ENCODE measurements at regions not wholly inside any gene's neighbourhood (a gene's known extent, or its start where the extent isn't known, plus 50 kb on each side); places are given as distances from the start of the nearest gene placed in this dataset.

- TF ChIP-seq CBX3 (IDR thresholded peaks at IDR 0.05; ENCODE audit: low read depth) (no peak), TCF7L2 (IDR thresholded peaks at IDR 0.05; ENCODE audit: borderline replicate concordance, extremely low read depth, insufficient read depth, insufficient read length) (no peak), ELF1 (IDR thresholded peaks at IDR 0.05; ENCODE audit: borderline replicate concordance, low read depth) (no peak), SP1 (IDR thresholded peaks at IDR 0.05; ENCODE audit: low read depth) (no peak), REST (IDR thresholded peaks at IDR 0.05; ENCODE audit: low read depth) (no peak), ZNF274 (IDR thresholded peaks at IDR 0.05; ENCODE audit: low read depth, low read length) (no peak), YY1 (IDR thresholded peaks at IDR 0.05; ENCODE audit: extremely low read depth, insufficient replicate concordance, low read depth, low read length) (no peak), EZH2phosphoT487 (IDR thresholded peaks at IDR 0.05; ENCODE audit: borderline replicate concordance) (no peak), EGR1 (IDR thresholded peaks at IDR 0.05; ENCODE audit: low read depth) (no peak), CEBPB (IDR thresholded peaks at IDR 0.05; ENCODE audit: low read depth) (no peak), RAD21 (IDR thresholded peaks at IDR 0.05; ENCODE audit: low read depth) (no peak), MAX (IDR thresholded peaks at IDR 0.05) (no peak), SRF (IDR thresholded peaks at IDR 0.05; ENCODE audit: low read depth) (no peak), EZH2 (IDR thresholded peaks at IDR 0.05) (no peak), ZFX (IDR thresholded peaks at IDR 0.05) (no peak), ZBTB33 (IDR thresholded peaks at IDR 0.05; ENCODE audit: extremely low read depth, insufficient replicate concordance, low read length) (no peak), ATF3 (IDR thresholded peaks at IDR 0.05) (no peak)
- Histone ChIP-seq H3K4me3 (replicated peaks in 1 of 2; ENCODE audit: low read depth in 1 of 2, low read length in 2 of 2) (no peak overlapping the region), H3K9me3 (ENCODE audit: control insufficient read depth in 1 of 2, insufficient read depth in 1 of 2, low read depth in 1 of 2, low read length in 2 of 2) (no peaks in the 10 kb centered on the region), H3K27ac (ENCODE audit: low read depth, low read length) (no peak overlapping the region), H3K27me3 (ENCODE audit: insufficient read depth, low read length) (no peaks in the 10 kb centered on the region), H2AFZ (ENCODE audit: low read depth, low read length, poor library complexity, severe bottlenecking) (no peak overlapping the region), H3K79me2 (ENCODE audit: insufficient read depth, low read length) (no peaks in the 10 kb centered on the region), H3K4me1 (ENCODE audit: control insufficient read depth in 1 of 2, insufficient read depth in 2 of 2, low read length in 2 of 2) (no peaks in the 10 kb centered on the region), H3K9me2 (ENCODE audit: insufficient read depth) (no peaks in the 10 kb centered on the region), H3K4me2 (ENCODE audit: low read length) (no peak overlapping the region), H3K36me3 (ENCODE audit: control insufficient read depth in 1 of 2, insufficient read depth in 2 of 2, low read length in 2 of 2) (no peaks in the 10 kb centered on the region), H4K20me1 (ENCODE audit: insufficient read depth) (no peaks in the 10 kb centered on the region), H3K9ac (ENCODE audit: low read length) (no peak overlapping the region)
- CTCF ChIA-PET = no interaction called here
- BruUV-seq (replicated peaks) = no TSS peak
- intact Hi-C loops (cut with micrococcal nuclease) = no loop called here
- ATAC-seq (peak; percentile 50; the same call in 1 of the 2 replicates), DNase-seq (ENCODE audit: low read depth, low spot score) (no peak)
- RAD21 ChIA-PET (ENCODE audit: low non-redundant PET in 1 of 2, low total read pairs in 2 of 2, uncharacterized antibody in 2 of 2, unreplicated experiment in 2 of 2) = no interaction called here
- POLR2A ChIA-PET = no interaction called here
Observed at GRCh38 chr6:150547502-150548222, 52.0 kb upstream of the PLEKHG1 start.
